GM12892 (cell line): ENCODE measurements at regions not wholly inside any gene's neighbourhood (a gene's known extent, or its start where the extent isn't known, plus 50 kb on each side); places are given as distances from the start of the nearest gene placed in this dataset.

ENCODE experiments used
- POLR2A ChIP-seq: IDR thresholded peaks from 2 replicates; pipeline ENCODE4 v1.6.1; 2011; ENCODE audit warnings: low read depth, low read length, control low read depth
- POLR2AphosphoS5 ChIP-seq: IDR thresholded peaks from 2 replicates; pipeline ENCODE4 v1.6.1; 2011; ENCODE audit warnings: low read depth, low read length, control low read depth

DNA sequence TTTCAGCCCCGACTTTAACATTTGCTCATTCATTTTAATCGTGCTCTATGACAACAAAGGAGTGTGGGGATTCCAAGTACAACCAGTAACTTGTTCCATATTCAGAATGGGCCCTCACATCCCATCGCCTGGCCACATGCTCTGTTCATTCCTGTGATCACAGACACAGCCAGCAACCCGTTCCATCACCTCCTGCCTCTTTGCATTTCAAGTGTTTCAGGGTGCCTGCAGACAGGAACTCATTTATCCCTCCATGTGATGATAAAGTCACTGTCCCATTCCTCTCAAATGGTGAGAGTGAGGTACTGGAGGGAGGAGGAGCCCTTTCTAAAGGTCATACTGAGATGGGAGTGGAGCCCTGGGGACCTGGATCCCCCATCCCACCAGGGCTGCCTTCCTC, 571.1 kb downstream of the MAT2B start:
- TF ChIP-seq POLR2A, result no peak
- TF ChIP-seq POLR2AphosphoS5, result no peak
